Mesenchymal stem cell (in vitro differentiated cells and primary cell): ENCODE measurements at regions not wholly inside any gene's neighbourhood (a gene's known extent, or its start where the extent isn't known, plus 50 kb on each side); places are given as distances from the start of the nearest gene placed in this dataset.

ENCODE experiments used
- DNase-seq: peaks from one replicate; pipeline ENCODE4 v3.0.0-alpha.2; 2013
- H2AFZ ChIP-seq: one replicate; pipeline ENCODE4 v1.6.1; 2013; ENCODE audit warnings: low read depth, mild to moderate bottlenecking, control low read depth, inconsistent platforms, low read length, moderate library complexity
- H2AK5ac ChIP-seq: 2 replicates; pipeline ENCODE4 v1.6.1; 2013; ENCODE audit warnings: low read length, moderate library complexity, mild to moderate bottlenecking, inconsistent platforms; ENCODE audit not compliant: severe bottlenecking
- H2BK120ac ChIP-seq: one replicate; pipeline ENCODE4 v1.6.1; 2013; ENCODE audit warnings: low read depth, mild to moderate bottlenecking, inconsistent platforms, low read length, moderate library complexity
- H2BK12ac ChIP-seq, 2 experiments: one replicate each; pipeline ENCODE4 v1.6.1; 2013; ENCODE audit warnings: inconsistent platforms in 2 of 2, low read length in 2 of 2, mild to moderate bottlenecking in 2 of 2, moderate library complexity in 2 of 2, control low read depth in 1 of 2
- H2BK15ac ChIP-seq: one replicate; pipeline ENCODE4 v1.6.1; 2013; ENCODE audit warnings: mild to moderate bottlenecking, low read depth, inconsistent platforms; ENCODE audit not compliant: poor library complexity, severe bottlenecking
- H2BK5ac ChIP-seq: 2 replicates; pipeline ENCODE4 v1.6.1; 2013; ENCODE audit warnings: low read depth, mild to moderate bottlenecking, low read length, control low read depth, inconsistent platforms; ENCODE audit not compliant: poor library complexity, severe bottlenecking
- H3K14ac ChIP-seq, 2 experiments: one replicate each; pipeline ENCODE4 v1.6.1; 2013; ENCODE audit warnings: inconsistent platforms in 2 of 2, low read length in 2 of 2, control low read depth in 1 of 2, mild to moderate bottlenecking in 1 of 2, moderate library complexity in 1 of 2
- H3K18ac ChIP-seq, 2 experiments: one replicate each; pipeline ENCODE4 v1.6.1; 2013; ENCODE audit warnings: inconsistent platforms in 2 of 2, low read length in 2 of 2, control low read depth in 1 of 2, low read depth in 1 of 2, mild to moderate bottlenecking in 1 of 2
- H3K23ac ChIP-seq, 2 experiments: one replicate each; pipeline ENCODE4 v1.6.1; 2013; ENCODE audit warnings: inconsistent platforms in 2 of 2, low read length in 2 of 2, mild to moderate bottlenecking in 2 of 2, moderate library complexity in 2 of 2, control low read depth in 1 of 2
- H3K27ac ChIP-seq: 2 replicates; pipeline ENCODE4 v1.5.1; 2013; ENCODE audit warnings: mild to moderate bottlenecking, moderate library complexity, low read length, control low read depth, inconsistent platforms; ENCODE audit not compliant: poor library complexity, severe bottlenecking
- H3K27me3 ChIP-seq, 2 experiments: 2 replicates each; pipeline versions ENCODE4 v1.6.1 to v1.7.0; 2013; ENCODE audit warnings: low read length in 2 of 2, mild to moderate bottlenecking in 2 of 2, moderate library complexity in 2 of 2, control low read depth in 1 of 2, inconsistent platforms in 1 of 2; ENCODE audit not compliant: control insufficient read depth in 1 of 2, insufficient read depth in 1 of 2
- H3K36me3 ChIP-seq, 2 experiments: 2 replicates each; pipeline versions ENCODE4 v1.6.1 to v1.7.0; 2013; ENCODE audit warnings: low read length in 2 of 2, control low read depth in 1 of 2, inconsistent platforms in 1 of 2, low read depth in 1 of 2, mild to moderate bottlenecking in 1 of 2; ENCODE audit not compliant: insufficient read depth in 2 of 2, control insufficient read depth in 1 of 2
- H3K4ac ChIP-seq, 2 experiments: one replicate each; pipeline ENCODE4 v1.6.1; 2013; ENCODE audit warnings: inconsistent platforms in 2 of 2, low read length in 2 of 2, mild to moderate bottlenecking in 2 of 2, moderate library complexity in 2 of 2, control low read depth in 1 of 2, low read depth in 1 of 2
- H3K4me1 ChIP-seq: 2 replicates; pipeline ENCODE4 v1.6.1; 2013; ENCODE audit warnings: low read depth, low read length, control low read depth; ENCODE audit not compliant: control insufficient read depth, insufficient read depth
- H3K4me2 ChIP-seq: 2 replicates; pipeline ENCODE4 v1.6.1; 2013; ENCODE audit warnings: low read length, mild to moderate bottlenecking, inconsistent platforms; ENCODE audit not compliant: poor library complexity, severe bottlenecking
- H3K4me3 ChIP-seq, 2 experiments: 2 replicates each; pipeline versions ENCODE4 v1.5.1 to v1.7.0; 2013; ENCODE audit warnings: low read length in 2 of 2, mild to moderate bottlenecking in 2 of 2, control low read depth in 1 of 2, low read depth in 1 of 2; ENCODE audit not compliant: insufficient read depth in 1 of 2
- H3K79me1 ChIP-seq: replicated peaks from 2 replicates; pipeline ENCODE4 v1.6.1; 2013; ENCODE audit warnings: mild to moderate bottlenecking, control low read depth, low read length, inconsistent platforms; ENCODE audit not compliant: poor library complexity, severe bottlenecking
- H3K9ac ChIP-seq: 2 replicates; pipeline ENCODE4 v1.7.0; 2013; ENCODE audit warnings: mild to moderate bottlenecking, low read length, moderate library complexity
- H3K9me3 ChIP-seq: 2 replicates; pipeline ENCODE4 v1.7.0; 2013; ENCODE audit warnings: mild to moderate bottlenecking, low read length; ENCODE audit not compliant: control insufficient read depth
- H4K8ac ChIP-seq: one replicate; pipeline ENCODE4 v1.6.1; 2013; ENCODE audit warnings: inconsistent platforms, mild to moderate bottlenecking, low read length, moderate library complexity
- H4K91ac ChIP-seq: one replicate; pipeline ENCODE4 v1.6.1; 2013; ENCODE audit warnings: mild to moderate bottlenecking, low read length, inconsistent platforms
- WGBS: methylation state at CpG from one replicate; pipeline ENCODE4 v1.1.7; 2013; ENCODE audit warnings: mixed read lengths; 5-methylcytosine and 5-hydroxymethylcytosine counted together

GRCh38 chr9:115386963-115387770 lies 269.2 kb upstream of the TNC start:
- Histone ChIP-seq H3K14ac (no peak overlapping the region), H3K4me1 (no peaks in the 10 kb centered on the region), H3K4me3 (no peak overlapping the region), H2BK12ac (no peak overlapping the region), H4K91ac (no peak overlapping the region), H3K18ac (no peak overlapping the region), H3K27me3 (no peaks in the 10 kb centered on the region), H4K8ac (no peak overlapping the region), H3K9me3 (peaks cover 11% of the 10 kb centered on the region), H3K27ac (no peak overlapping the region), H3K4me2 (no peak overlapping the region), H3K79me1 (no peaks in the 10 kb centered on the region), H3K23ac (no peak overlapping the region), H3K9ac (no peak overlapping the region), H2AK5ac (no peak overlapping the region), H3K36me3 (no peaks in the 10 kb centered on the region), H2AFZ (no peak overlapping the region), H2BK5ac (no peak overlapping the region), H3K4ac (no peak overlapping the region), H2BK120ac (no peak overlapping the region), H2BK15ac (no peak overlapping the region)
- DNase-seq, result no peak
- no CpG with 5 or more reads among the region's 2 CpGs for WGBS

- Histone ChIP-seq H3K36me3 (no peaks in the 10 kb centered on the region), H3K9me3 (no peaks in the 10 kb centered on the region), H4K91ac (no peak overlapping the region), H2BK5ac (no peak overlapping the region), H2AK5ac (no peak overlapping the region), H3K4me2 (no peak overlapping the region), H4K8ac (no peak overlapping the region), H2BK120ac (no peak overlapping the region), H3K18ac (no peak overlapping the region), H3K79me1 (no peaks in the 10 kb centered on the region), H3K27ac (no peak overlapping the region), H3K14ac (no peak overlapping the region), H3K4me1 (no peaks in the 10 kb centered on the region), H3K4me3 (no peak overlapping the region), H3K23ac (no peak overlapping the region), H2AFZ (no peak overlapping the region), H3K4ac (no peak overlapping the region), H3K27me3 (no peaks in the 10 kb centered on the region), H2BK15ac (no peak overlapping the region), H3K9ac (no peak overlapping the region), H2BK12ac (no peak overlapping the region)
- DNase-seq, result no peak
- WGBS, result 84% methylated on average over 4 of the region's 4 CpGs
Measured at GRCh38 chr9:115391168-115391825, 273.3 kb upstream of the TNC start.

GRCh38 chr9:115393976-115394775 lies 276.2 kb upstream of the TNC start:
- H2BK120ac ChIP-seq, result no peak overlapping the region

GRCh38 chr9:115395511-115396021 lies 277.6 kb upstream of the TNC start:
- H4K8ac ChIP-seq, result no peak overlapping the region
- no peak overlapping the region for H2BK120ac ChIP-seq
- 29% methylated on average over 1 of the region's 1 CpG for WGBS
- H3K14ac ChIP-seq, result no peak overlapping the region
- H3K23ac ChIP-seq, result no peak overlapping the region
- no peak overlapping the region for H3K18ac ChIP-seq
- H2BK12ac ChIP-seq, result no peak overlapping the region
- H3K4me2 ChIP-seq, result no peak overlapping the region
- no peak overlapping the region for H2BK5ac ChIP-seq
- no peak overlapping the region for H3K9ac ChIP-seq
- no peak overlapping the region for H4K91ac ChIP-seq
- peaks cover 3% of the 10 kb centered on the region for H3K4me1 ChIP-seq
- no peaks in the 10 kb centered on the region for H3K27me3 ChIP-seq
- no peak overlapping the region for H2BK15ac ChIP-seq
- DNase-seq, result peak; percentile 73
- H2AFZ ChIP-seq, result no peak overlapping the region
- no peak overlapping the region for H3K27ac ChIP-seq
- H3K4ac ChIP-seq, result no peak overlapping the region
- peak overlapping the region; percentile 46 for H2AK5ac ChIP-seq
- H3K9me3 ChIP-seq, result no peaks in the 10 kb centered on the region
- H3K4me3 ChIP-seq, result no peak overlapping the region
- H3K79me1 ChIP-seq, result no peaks in the 10 kb centered on the region
- H3K36me3 ChIP-seq, result no peaks in the 10 kb centered on the region

More at GRCh38 chr9:115393976-115394775, 276.2 kb upstream of the TNC start:
- H3K9ac ChIP-seq, result no peak overlapping the region
- WGBS, result 94% methylated on average over 7 of the region's 7 CpGs
- H3K27me3 ChIP-seq, result no peaks in the 10 kb centered on the region
- no peak overlapping the region for H3K14ac ChIP-seq
- no peaks in the 10 kb centered on the region for H3K79me1 ChIP-seq
- H2AFZ ChIP-seq, result no peak overlapping the region
- H3K4me1 ChIP-seq, result no peaks in the 10 kb centered on the region
- no peak overlapping the region for H2BK12ac ChIP-seq
- no peak overlapping the region for H2BK5ac ChIP-seq
- H3K23ac ChIP-seq, result no peak overlapping the region
- no peak overlapping the region for H2BK15ac ChIP-seq
- no peak overlapping the region for H3K4ac ChIP-seq
- H3K4me3 ChIP-seq, result no peak overlapping the region
- no peak overlapping the region for H3K4me2 ChIP-seq
- H3K27ac ChIP-seq, result no peak overlapping the region
- no peak for DNase-seq
- no peak overlapping the region for H3K18ac ChIP-seq
- no peak overlapping the region for H4K91ac ChIP-seq
- no peaks in the 10 kb centered on the region for H3K9me3 ChIP-seq
- no peaks in the 10 kb centered on the region for H3K36me3 ChIP-seq
- H2AK5ac ChIP-seq, result no peak overlapping the region
- no peak overlapping the region for H4K8ac ChIP-seq
